ENCODE measurements at regions not wholly inside any gene's neighbourhood (a gene's known extent, or its start where the extent isn't known, plus 50 kb on each side); places are given as distances from the start of the nearest gene placed in this dataset.

DNA sequence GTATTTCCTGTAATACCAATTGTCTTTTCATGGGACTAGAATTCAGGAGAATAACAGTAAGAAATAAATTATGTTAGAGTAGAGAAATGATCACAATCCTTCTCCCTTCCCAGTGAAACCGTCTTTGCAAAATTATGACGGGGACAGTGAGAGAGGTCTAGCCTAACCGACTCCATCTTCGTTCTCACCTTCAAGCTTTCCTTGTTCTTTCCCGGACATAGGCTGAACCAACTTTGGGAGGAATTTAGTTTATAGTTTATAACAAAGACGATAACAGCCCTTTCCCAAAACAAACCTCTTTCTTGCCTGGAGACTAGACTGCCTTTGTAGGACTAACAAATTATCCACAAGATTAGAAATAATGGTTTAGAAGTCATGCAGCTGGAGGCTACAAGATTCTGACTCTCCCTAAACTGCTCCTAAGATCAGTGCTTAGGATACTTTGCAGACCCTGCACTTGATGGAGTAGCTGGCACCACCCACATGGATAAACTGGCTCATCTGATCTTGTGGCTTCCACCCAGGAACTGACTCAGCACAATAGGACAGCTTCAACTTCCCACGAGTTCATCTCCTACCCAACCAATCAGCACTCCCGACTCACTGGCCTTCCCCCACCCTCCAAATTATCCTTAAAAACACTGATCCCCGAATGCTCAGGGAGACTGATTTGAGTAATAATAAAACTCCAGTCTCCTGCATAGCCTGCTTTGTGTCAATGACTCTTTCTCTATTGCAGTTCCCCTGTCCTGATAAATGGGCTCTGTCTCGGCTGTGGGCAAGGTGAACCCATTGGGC lies 521.2 kb upstream of the TBX3 start:
- TF ChIP-seq, protein P1, sequence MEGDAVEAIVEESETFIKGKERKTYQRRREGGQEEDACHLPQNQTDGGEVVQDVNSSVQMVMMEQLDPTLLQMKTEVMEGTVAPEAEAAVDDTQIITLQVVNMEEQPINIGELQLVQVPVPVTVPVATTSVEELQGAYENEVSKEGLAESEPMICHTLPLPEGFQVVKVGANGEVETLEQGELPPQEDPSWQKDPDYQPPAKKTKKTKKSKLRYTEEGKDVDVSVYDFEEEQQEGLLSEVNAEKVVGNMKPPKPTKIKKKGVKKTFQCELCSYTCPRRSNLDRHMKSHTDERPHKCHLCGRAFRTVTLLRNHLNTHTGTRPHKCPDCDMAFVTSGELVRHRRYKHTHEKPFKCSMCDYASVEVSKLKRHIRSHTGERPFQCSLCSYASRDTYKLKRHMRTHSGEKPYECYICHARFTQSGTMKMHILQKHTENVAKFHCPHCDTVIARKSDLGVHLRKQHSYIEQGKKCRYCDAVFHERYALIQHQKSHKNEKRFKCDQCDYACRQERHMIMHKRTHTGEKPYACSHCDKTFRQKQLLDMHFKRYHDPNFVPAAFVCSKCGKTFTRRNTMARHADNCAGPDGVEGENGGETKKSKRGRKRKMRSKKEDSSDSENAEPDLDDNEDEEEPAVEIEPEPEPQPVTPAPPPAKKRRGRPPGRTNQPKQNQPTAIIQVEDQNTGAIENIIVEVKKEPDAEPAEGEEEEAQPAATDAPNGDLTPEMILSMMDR (IDR thresholded peaks at IDR 0.05; ENCODE audit: extremely low read depth in 1 of 2, insufficient read depth in 1 of 2, low read depth in 1 of 2, low read length in 2 of 2), result no peak
- TF ChIP-seq, protein P2, sequence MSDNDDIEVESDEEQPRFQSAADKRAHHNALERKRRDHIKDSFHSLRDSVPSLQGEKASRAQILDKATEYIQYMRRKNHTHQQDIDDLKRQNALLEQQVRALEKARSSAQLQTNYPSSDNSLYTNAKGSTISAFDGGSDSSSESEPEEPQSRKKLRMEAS (IDR thresholded peaks at IDR 0.05; ENCODE audit: insufficient read depth, insufficient read length), result no peak
- no peak for TF ChIP-seq POLR2AphosphoS5 (IDR thresholded peaks at IDR 0.05; ENCODE audit: insufficient read depth, low read depth, low read length)

Data from endothelial cell of umbilical vein (primary cell).